C4-2B (cell line): ENCODE measurements at regions not wholly inside any gene's neighbourhood (a gene's known extent, or its start where the extent isn't known, plus 50 kb on each side); places are given as distances from the start of the nearest gene placed in this dataset.

Experiments used
- CTCF ChIP-seq: fragments of 450-650 bp; conservative IDR thresholded peaks from 2 replicates; pipeline ENCODE4 v1.5.1; 2017; ENCODE audit warnings: mild to moderate bottlenecking
- ZFX ChIP-seq: fragments of 450-650 bp; IDR thresholded peaks from 2 replicates; pipeline ENCODE4 v1.6.1; 2017

DNA sequence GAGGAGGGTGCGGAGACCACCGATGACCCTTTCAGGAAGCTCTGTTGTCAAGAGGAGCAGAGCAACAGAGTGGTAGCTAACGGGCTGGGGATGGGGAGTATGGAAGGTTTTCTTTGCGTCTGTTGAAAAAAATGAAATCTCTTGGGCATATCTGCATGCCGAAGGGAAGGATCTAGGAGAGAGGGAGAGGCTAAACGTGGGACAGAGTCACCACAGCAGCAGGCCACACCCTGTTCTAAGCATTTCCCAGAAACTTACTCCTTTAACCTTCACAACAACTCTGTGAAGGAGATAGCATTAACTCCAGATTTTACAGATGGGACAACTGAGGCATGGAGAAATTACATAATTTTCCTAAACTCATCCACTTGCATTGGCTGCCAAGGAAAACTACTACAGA is 71.8 kb upstream of the EXOC1L start:
- TF ChIP-seq CTCF (no peak), ZFX (no peak)
